Skin of body (tissue), 1 donor: ENCODE measurements at regions not wholly inside any gene's neighbourhood (a gene's known extent, or its start where the extent isn't known, plus 50 kb on each side); places are given as distances from the start of the nearest gene placed in this dataset.

Experiments
- DNase-seq: peaks from one replicate; lab custom pipeline; 2025; lab: John Stamatoyannopoulos, UW

GRCh38 chr5:61823065-61823464 lies 482.9 kb upstream of the KIF2A start:
- no peak for DNase-seq

GRCh38 chr5:61823781-61824180 lies 482.2 kb upstream of the KIF2A start:
- DNase-seq, result no peak

GRCh38 chr5:61824396-61824795 lies 481.6 kb upstream of the KIF2A start:
- no peak for DNase-seq

- DNase-seq, result no peak
Measured at GRCh38 chr5:61827445-61827975, 478.5 kb upstream of the KIF2A start.

- DNase-seq, result no peak
Measured at GRCh38 chr5:61828856-61829255, 477.1 kb upstream of the KIF2A start.

GRCh38 chr5:61831736-61832135 lies 474.3 kb upstream of the KIF2A start:
- no peak for DNase-seq

GRCh38 chr5:61837788-61838187 lies 468.2 kb upstream of the KIF2A start:
- no peak for DNase-seq

- DNase-seq, result no peak
Measured at GRCh38 chr5:61840361-61840760, 465.6 kb upstream of the KIF2A start.

- no peak for DNase-seq
Measured at GRCh38 chr5:61842840-61843239, 463.2 kb upstream of the KIF2A start.

GRCh38 chr5:61850696-61851095 lies 455.3 kb upstream of the KIF2A start:
- DNase-seq, result no peak

- DNase-seq, result no peak
Measured at GRCh38 chr5:61854531-61854930, 451.5 kb upstream of the KIF2A start.

GRCh38 chr5:61860978-61861377 lies 445.0 kb upstream of the KIF2A start:
- DNase-seq, result no peak

GRCh38 chr5:61866930-61867329 lies 439.1 kb upstream of the KIF2A start:
- DNase-seq, result no peak

GRCh38 chr5:61869333-61869732 lies 436.7 kb upstream of the KIF2A start:
- DNase-seq, result no peak

- no peak for DNase-seq
Measured at GRCh38 chr5:61878471-61878870, 427.5 kb upstream of the KIF2A start.

GRCh38 chr5:61881821-61882487 lies 424.1 kb upstream of the KIF2A start:
- DNase-seq, result no peak

GRCh38 chr5:61882901-61883500 lies 423.0 kb upstream of the KIF2A start:
- DNase-seq, result no peak

GRCh38 chr5:61884252-61884855 lies 421.7 kb upstream of the KIF2A start:
- no peak for DNase-seq

GRCh38 chr5:61886214-61886613 lies 419.8 kb upstream of the KIF2A start:
- no peak for DNase-seq

- no peak for DNase-seq
Measured at GRCh38 chr5:61887271-61887670, 418.7 kb upstream of the KIF2A start.

- DNase-seq, result no peak
Measured at GRCh38 chr5:61894046-61894445, 412.0 kb upstream of the KIF2A start.

- no peak for DNase-seq
Measured at GRCh38 chr5:61896811-61897210, 409.2 kb upstream of the KIF2A start.

- no peak for DNase-seq
Measured at GRCh38 chr5:61897251-61897650, 408.8 kb upstream of the KIF2A start.
